ENCODE measurements at regions not wholly inside any gene's neighbourhood (a gene's known extent, or its start where the extent isn't known, plus 50 kb on each side); places are given as distances from the start of the nearest gene placed in this dataset.

GRCh38 chr3:29183346-29184087 is 97.4 kb upstream of the RBMS3 start:
- no peak for TF ChIP-seq L3MBTL2 (conservative IDR thresholded peaks at IDR 0.05)
- no peak for TF ChIP-seq CTBP1 (IDR thresholded peaks at IDR 0.05; ENCODE audit: borderline replicate concordance)
- no peak for TF ChIP-seq ARNT (IDR thresholded peaks at IDR 0.05)
- no peak for TF ChIP-seq BHLHE40 (IDR thresholded peaks at IDR 0.05; ENCODE audit: borderline replicate concordance)
- TF ChIP-seq FOXM1 (IDR thresholded peaks at IDR 0.05; ENCODE audit: borderline replicate concordance) = no peak
- no peak for TF ChIP-seq ZNF384 (IDR thresholded peaks at IDR 0.05)
- no peak for TF ChIP-seq SUZ12 (IDR thresholded peaks at IDR 0.05)
- no peak for TF ChIP-seq TARDBP (IDR thresholded peaks at IDR 0.05)
- no peak for TF ChIP-seq PKNOX1 (IDR thresholded peaks at IDR 0.05)
- TF ChIP-seq LEF1 (IDR thresholded peaks at IDR 0.05; ENCODE audit: borderline replicate concordance) = no peak
- no peak for TF ChIP-seq SP1 (IDR thresholded peaks at IDR 0.05)
- no peak for TF ChIP-seq ELF4 (IDR thresholded peaks at IDR 0.05)
- TF ChIP-seq HDGF (IDR thresholded peaks at IDR 0.05; ENCODE audit: borderline replicate concordance) = no peak

All from HEK293T (cell line).